WTC11 (cell line): ENCODE measurements at regions not wholly inside any gene's neighbourhood (a gene's known extent, or its start where the extent isn't known, plus 50 kb on each side); places are given as distances from the start of the nearest gene placed in this dataset.

Experiments used
- ATAC-seq: fragments of 200-7000 bp; cut with Tn5 transposase; 2 replicates; pipeline ENCODE4 v1.10.0; 2021; ENCODE audit warnings: mild to moderate bottlenecking, moderate library complexity
- CTCF ChIA-PET: fragments of 300-600 bp; sonication (Branson Sonifier 250); formaldehyde crosslinking; loops from one replicate; lab custom pipeline; 2021; ENCODE audit warnings: antibody characterized with exemption; lab: Charles Lee
- POLR2A ChIA-PET: fragments of 350-600 bp; sonication (Branson Sonifier 250); formaldehyde crosslinking; loops from one replicate; lab custom pipeline; 2021; ENCODE audit warnings: antibody characterized with exemption; lab: Charles Lee
- DNase-seq: peaks from one replicate; pipeline ENCODE4 v3.0.0; 2021; ENCODE audit warnings: low spot score
- H3K27ac Mint-ChIP-seq: 2 replicates; pipeline ENCODE4 v1.8.0; 2021; ENCODE audit warnings: mixed read lengths
- H3K27me3 Mint-ChIP-seq: 2 replicates; pipeline ENCODE4 v1.8.0; 2021; ENCODE audit warnings: low read depth, mild to moderate bottlenecking, moderate library complexity, mixed read lengths
- H3K36me3 Mint-ChIP-seq: 2 replicates; pipeline ENCODE4 v1.8.0; 2021; ENCODE audit warnings: mixed read lengths
- H3K4me1 Mint-ChIP-seq: 2 replicates; pipeline ENCODE4 v1.8.0; 2022; ENCODE audit warnings: mixed read lengths
- H3K4me3 Mint-ChIP-seq: 2 replicates; pipeline ENCODE4 v1.8.0; 2021; ENCODE audit warnings: mild to moderate bottlenecking, moderate library complexity, mixed read lengths
- H3K9me3 Mint-ChIP-seq: 2 replicates; pipeline ENCODE4 v1.8.0; 2021; ENCODE audit warnings: mixed read lengths
- ATF1 ChIP-seq: sonication (generic); formaldehyde crosslinking; IDR thresholded peaks from 2 replicates; pipeline ENCODE4 v1.8.1; 2023; ENCODE audit warnings: mild to moderate bottlenecking, moderate library complexity, missing genetic modification reagents
- ELF4 ChIP-seq: sonication (generic); formaldehyde crosslinking; IDR thresholded peaks from 2 replicates; pipeline ENCODE4 v1.8.1; 2022; ENCODE audit warnings: low read depth, mild to moderate bottlenecking, moderate library complexity, missing genetic modification reagents
- EMX1 ChIP-seq: fragments of 250-450 bp; sonication (Bioruptor Pico); IDR thresholded peaks from 2 replicates; pipeline ENCODE4 v1.8.0; 2021; ENCODE audit warnings: mild to moderate bottlenecking
- IRF2 ChIP-seq: sonication (generic); formaldehyde crosslinking; IDR thresholded peaks from 2 replicates; pipeline ENCODE4 v1.8.0; 2022; ENCODE audit warnings: low read depth, missing genetic modification reagents, borderline replicate concordance
- KAT7 ChIP-seq: sonication (generic); formaldehyde crosslinking; IDR thresholded peaks from 2 replicates; pipeline ENCODE4 v1.8.1; 2023; ENCODE audit warnings: missing genetic modification reagents, mild to moderate bottlenecking, borderline replicate concordance
- MXD4 ChIP-seq: fragments of 250-450 bp; sonication (Bioruptor Pico); IDR thresholded peaks from 2 replicates; pipeline ENCODE4 v1.8.0; 2021; ENCODE audit warnings: mild to moderate bottlenecking, moderate library complexity, borderline replicate concordance
- MYBL2 ChIP-seq: sonication (generic); formaldehyde crosslinking; IDR thresholded peaks from 2 replicates; pipeline ENCODE4 v1.8.1; 2023; ENCODE audit warnings: mild to moderate bottlenecking, moderate library complexity, missing genetic modification reagents
- PRRX2 ChIP-seq: fragments of 250-450 bp; sonication (Bioruptor Pico); IDR thresholded peaks from 2 replicates; pipeline ENCODE4 v1.8.0; 2021; ENCODE audit warnings: mild to moderate bottlenecking
- SMAD4 ChIP-seq: sonication (generic); formaldehyde crosslinking; IDR thresholded peaks from 2 replicates; pipeline ENCODE4 v1.8.0; 2022; ENCODE audit warnings: mild to moderate bottlenecking, missing genetic modification reagents
- SP1 ChIP-seq: sonication (generic); formaldehyde crosslinking; conservative IDR thresholded peaks from 2 replicates; pipeline ENCODE4 v1.8.1; 2022; ENCODE audit warnings: missing genetic modification reagents
- TCF7 ChIP-seq: sonication (generic); formaldehyde crosslinking; IDR thresholded peaks from 2 replicates; pipeline ENCODE4 v1.8.0; 2022; ENCODE audit warnings: mild to moderate bottlenecking, low read depth, missing genetic modification reagents, moderate library complexity
- TEAD1 ChIP-seq: sonication (generic); formaldehyde crosslinking; IDR thresholded peaks from 2 replicates; pipeline ENCODE4 v1.8.0; 2022; ENCODE audit warnings: mild to moderate bottlenecking, missing genetic modification reagents
- TEAD4 ChIP-seq: sonication (generic); formaldehyde crosslinking; IDR thresholded peaks from 2 replicates; pipeline ENCODE4 v1.8.0; 2022; ENCODE audit warnings: mild to moderate bottlenecking, missing genetic modification reagents
- ZNF317 ChIP-seq: sonication (generic); formaldehyde crosslinking; IDR thresholded peaks from 2 replicates; pipeline ENCODE4 v1.8.1; 2023; ENCODE audit warnings: low read depth, mild to moderate bottlenecking, moderate library complexity, missing genetic modification reagents, borderline replicate concordance
- ZNF423 ChIP-seq: fragments of 250-450 bp; sonication (Bioruptor Pico); IDR thresholded peaks from 2 replicates; pipeline ENCODE4 v2.1.2; 2022; ENCODE audit warnings: mild to moderate bottlenecking, moderate library complexity
- TF ChIP-seq, protein P1 (sequence below): fragments of 250-450 bp; sonication (Bioruptor Pico); IDR thresholded peaks from 2 replicates; pipeline ENCODE4 v1.9.0; 2021; ENCODE audit warnings: mild to moderate bottlenecking, borderline replicate concordance
- TF ChIP-seq, protein P2 (sequence below): sonication (generic); formaldehyde crosslinking; IDR thresholded peaks from 2 replicates; pipeline ENCODE4 v1.8.1; 2023; ENCODE audit warnings: mild to moderate bottlenecking, missing genetic modification reagents, moderate library complexity
- TF ChIP-seq, protein P3 (sequence below): sonication (generic); formaldehyde crosslinking; IDR thresholded peaks from 2 replicates; pipeline ENCODE4 v1.8.1; 2023; ENCODE audit warnings: mild to moderate bottlenecking, moderate library complexity, missing genetic modification reagents
- TF ChIP-seq, protein P4 (sequence below): sonication (generic); formaldehyde crosslinking; IDR thresholded peaks from 2 replicates; pipeline ENCODE4 v1.8.1; 2022; ENCODE audit warnings: mild to moderate bottlenecking, missing genetic modification reagents, moderate library complexity, borderline replicate concordance
- TF ChIP-seq, protein P5 (sequence below): sonication (generic); formaldehyde crosslinking; IDR thresholded peaks from 2 replicates; pipeline ENCODE4 v1.8.0; 2023; ENCODE audit warnings: missing genetic modification reagents, mild to moderate bottlenecking, borderline replicate concordance
- TF ChIP-seq, protein P6 (sequence below): fragments of 200-600 bp; IDR thresholded peaks from 2 replicates; pipeline ENCODE4 v1.8.0; 2022; ENCODE audit warnings: antibody characterized with exemption

DNA sequence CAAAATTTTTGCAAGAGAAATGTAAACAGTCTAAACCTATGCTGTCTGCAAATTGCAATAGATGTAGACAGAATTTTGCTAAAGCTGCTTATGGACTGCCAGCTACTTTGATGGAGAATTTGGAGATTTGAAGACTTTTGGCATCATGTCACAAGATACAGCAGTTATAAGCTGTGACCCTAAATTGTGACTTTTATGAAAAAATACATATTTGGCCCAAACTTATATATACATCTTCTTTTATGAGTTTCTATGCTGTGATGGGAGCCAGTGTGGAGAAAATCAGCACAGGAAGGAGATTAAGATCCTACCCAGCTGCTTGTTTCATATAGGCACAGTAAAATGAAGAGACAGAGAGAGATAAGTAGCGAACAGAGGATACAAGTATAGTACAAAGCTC, 1595.4 kb downstream of the PLA2G4A start (continued):
- TF ChIP-seq, protein P1, sequence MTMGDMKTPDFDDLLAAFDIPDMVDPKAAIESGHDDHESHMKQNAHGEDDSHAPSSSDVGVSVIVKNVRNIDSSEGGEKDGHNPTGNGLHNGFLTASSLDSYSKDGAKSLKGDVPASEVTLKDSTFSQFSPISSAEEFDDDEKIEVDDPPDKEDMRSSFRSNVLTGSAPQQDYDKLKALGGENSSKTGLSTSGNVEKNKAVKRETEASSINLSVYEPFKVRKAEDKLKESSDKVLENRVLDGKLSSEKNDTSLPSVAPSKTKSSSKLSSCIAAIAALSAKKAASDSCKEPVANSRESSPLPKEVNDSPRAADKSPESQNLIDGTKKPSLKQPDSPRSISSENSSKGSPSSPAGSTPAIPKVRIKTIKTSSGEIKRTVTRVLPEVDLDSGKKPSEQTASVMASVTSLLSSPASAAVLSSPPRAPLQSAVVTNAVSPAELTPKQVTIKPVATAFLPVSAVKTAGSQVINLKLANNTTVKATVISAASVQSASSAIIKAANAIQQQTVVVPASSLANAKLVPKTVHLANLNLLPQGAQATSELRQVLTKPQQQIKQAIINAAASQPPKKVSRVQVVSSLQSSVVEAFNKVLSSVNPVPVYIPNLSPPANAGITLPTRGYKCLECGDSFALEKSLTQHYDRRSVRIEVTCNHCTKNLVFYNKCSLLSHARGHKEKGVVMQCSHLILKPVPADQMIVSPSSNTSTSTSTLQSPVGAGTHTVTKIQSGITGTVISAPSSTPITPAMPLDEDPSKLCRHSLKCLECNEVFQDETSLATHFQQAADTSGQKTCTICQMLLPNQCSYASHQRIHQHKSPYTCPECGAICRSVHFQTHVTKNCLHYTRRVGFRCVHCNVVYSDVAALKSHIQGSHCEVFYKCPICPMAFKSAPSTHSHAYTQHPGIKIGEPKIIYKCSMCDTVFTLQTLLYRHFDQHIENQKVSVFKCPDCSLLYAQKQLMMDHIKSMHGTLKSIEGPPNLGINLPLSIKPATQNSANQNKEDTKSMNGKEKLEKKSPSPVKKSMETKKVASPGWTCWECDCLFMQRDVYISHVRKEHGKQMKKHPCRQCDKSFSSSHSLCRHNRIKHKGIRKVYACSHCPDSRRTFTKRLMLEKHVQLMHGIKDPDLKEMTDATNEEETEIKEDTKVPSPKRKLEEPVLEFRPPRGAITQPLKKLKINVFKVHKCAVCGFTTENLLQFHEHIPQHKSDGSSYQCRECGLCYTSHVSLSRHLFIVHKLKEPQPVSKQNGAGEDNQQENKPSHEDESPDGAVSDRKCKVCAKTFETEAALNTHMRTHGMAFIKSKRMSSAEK (CRISPR knock-in tag), result no peak
- TF ChIP-seq ZNF317 (CRISPR knock-in tag), result no peak
- TF ChIP-seq, protein P2, sequence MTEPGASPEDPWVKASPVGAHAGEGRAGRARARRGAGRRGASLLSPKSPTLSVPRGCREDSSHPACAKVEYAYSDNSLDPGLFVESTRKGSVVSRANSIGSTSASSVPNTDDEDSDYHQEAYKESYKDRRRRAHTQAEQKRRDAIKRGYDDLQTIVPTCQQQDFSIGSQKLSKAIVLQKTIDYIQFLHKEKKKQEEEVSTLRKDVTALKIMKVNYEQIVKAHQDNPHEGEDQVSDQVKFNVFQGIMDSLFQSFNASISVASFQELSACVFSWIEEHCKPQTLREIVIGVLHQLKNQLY (CRISPR knock-in tag), result no peak
- TF ChIP-seq KAT7 (CRISPR knock-in tag), result no peak
- no peak for TF ChIP-seq ATF1 (CRISPR knock-in tag)
- TF ChIP-seq, protein P3, sequence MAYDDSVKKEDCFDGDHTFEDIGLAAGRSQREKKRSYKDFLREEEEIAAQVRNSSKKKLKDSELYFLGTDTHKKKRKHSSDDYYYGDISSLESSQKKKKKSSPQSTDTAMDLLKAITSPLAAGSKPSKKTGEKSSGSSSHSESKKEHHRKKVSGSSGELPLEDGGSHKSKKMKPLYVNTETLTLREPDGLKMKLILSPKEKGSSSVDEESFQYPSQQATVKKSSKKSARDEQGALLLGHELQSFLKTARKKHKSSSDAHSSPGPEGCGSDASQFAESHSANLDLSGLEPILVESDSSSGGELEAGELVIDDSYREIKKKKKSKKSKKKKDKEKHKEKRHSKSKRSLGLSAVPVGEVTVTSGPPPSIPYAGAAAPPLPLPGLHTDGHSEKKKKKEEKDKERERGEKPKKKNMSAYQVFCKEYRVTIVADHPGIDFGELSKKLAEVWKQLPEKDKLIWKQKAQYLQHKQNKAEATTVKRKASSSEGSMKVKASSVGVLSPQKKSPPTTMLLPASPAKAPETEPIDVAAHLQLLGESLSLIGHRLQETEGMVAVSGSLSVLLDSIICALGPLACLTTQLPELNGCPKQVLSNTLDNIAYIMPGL (CRISPR knock-in tag), result no peak

DNA sequence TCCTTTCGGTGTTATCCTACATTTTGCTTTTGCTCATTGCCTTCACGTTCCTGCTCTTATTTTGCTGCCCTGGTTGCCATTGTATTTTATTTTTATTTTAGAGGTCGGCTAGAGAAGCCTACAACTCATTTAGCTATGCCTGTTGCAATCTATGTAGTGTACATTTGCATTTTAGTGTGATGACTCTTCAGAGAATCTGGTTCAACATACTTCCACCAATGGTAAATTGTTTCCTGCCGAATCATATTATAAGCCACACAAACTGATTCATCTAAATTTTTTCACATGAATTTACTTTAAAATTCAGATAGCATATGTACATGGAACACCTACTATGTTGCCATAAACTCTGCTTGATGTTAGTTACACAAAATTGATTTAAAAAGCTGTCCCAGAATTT, 1596.9 kb downstream of the PLA2G4A start:
- ChIA-PET CTCF (no interaction called here), POLR2A (no interaction called here)
- no peaks in the 10 kb centered on the region for H3K4me1 Mint-ChIP-seq
- DNase-seq (no peak), ATAC-seq (no peak)
- no peak overlapping the region for H3K4me3 Mint-ChIP-seq
- TF ChIP-seq ZNF423 (no peak), KAT7 (CRISPR knock-in tag) (no peak), ELF4 (CRISPR knock-in tag) (no peak), EMX1 (CRISPR knock-in tag) (no peak), TEAD4 (CRISPR knock-in tag) (no peak), TCF7 (CRISPR knock-in tag) (no peak), TEAD1 (CRISPR knock-in tag) (no peak)
- TF ChIP-seq, protein P4, sequence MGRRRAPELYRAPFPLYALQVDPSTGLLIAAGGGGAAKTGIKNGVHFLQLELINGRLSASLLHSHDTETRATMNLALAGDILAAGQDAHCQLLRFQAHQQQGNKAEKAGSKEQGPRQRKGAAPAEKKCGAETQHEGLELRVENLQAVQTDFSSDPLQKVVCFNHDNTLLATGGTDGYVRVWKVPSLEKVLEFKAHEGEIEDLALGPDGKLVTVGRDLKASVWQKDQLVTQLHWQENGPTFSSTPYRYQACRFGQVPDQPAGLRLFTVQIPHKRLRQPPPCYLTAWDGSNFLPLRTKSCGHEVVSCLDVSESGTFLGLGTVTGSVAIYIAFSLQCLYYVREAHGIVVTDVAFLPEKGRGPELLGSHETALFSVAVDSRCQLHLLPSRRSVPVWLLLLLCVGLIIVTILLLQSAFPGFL (CRISPR knock-in tag), result no peak
- no peaks in the 10 kb centered on the region for H3K36me3 Mint-ChIP-seq
- no peaks in the 10 kb centered on the region for H3K27me3 Mint-ChIP-seq
- H3K27ac Mint-ChIP-seq, result no peak overlapping the region
- H3K9me3 Mint-ChIP-seq, result no peaks in the 10 kb centered on the region

DNA sequence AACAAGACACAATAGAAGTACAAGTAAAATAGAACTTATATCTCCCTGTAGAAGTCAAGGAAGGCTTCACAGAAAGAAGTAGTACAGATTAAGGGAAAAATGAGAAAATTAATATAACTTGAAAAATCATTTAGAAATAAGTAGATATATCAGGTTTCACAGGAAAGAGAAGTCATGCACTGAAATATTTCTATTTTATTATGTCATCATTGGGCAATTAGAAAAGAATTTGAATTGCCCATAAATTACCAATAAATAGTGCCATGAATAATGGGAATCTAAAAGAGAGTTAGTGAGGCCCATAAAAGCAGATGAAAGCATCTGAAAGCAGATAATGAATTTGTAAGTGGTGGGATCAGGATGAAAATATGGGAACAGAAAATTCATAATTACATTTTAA, 1597.8 kb downstream of the PLA2G4A start:
- Mint-ChIP-seq H3K27ac (no peak overlapping the region), H3K36me3 (no peaks in the 10 kb centered on the region), H3K4me1 (no peaks in the 10 kb centered on the region), H3K27me3 (no peaks in the 10 kb centered on the region), H3K9me3 (no peaks in the 10 kb centered on the region), H3K4me3 (no peak overlapping the region)
- ChIA-PET POLR2A (no interaction called here), CTCF (no interaction called here)
- ATAC-seq (no peak), DNase-seq (no peak)
- no peak for TF ChIP-seq IRF2 (CRISPR knock-in tag)
- no peak for TF ChIP-seq SMAD4 (CRISPR knock-in tag)
- TF ChIP-seq, protein P5, sequence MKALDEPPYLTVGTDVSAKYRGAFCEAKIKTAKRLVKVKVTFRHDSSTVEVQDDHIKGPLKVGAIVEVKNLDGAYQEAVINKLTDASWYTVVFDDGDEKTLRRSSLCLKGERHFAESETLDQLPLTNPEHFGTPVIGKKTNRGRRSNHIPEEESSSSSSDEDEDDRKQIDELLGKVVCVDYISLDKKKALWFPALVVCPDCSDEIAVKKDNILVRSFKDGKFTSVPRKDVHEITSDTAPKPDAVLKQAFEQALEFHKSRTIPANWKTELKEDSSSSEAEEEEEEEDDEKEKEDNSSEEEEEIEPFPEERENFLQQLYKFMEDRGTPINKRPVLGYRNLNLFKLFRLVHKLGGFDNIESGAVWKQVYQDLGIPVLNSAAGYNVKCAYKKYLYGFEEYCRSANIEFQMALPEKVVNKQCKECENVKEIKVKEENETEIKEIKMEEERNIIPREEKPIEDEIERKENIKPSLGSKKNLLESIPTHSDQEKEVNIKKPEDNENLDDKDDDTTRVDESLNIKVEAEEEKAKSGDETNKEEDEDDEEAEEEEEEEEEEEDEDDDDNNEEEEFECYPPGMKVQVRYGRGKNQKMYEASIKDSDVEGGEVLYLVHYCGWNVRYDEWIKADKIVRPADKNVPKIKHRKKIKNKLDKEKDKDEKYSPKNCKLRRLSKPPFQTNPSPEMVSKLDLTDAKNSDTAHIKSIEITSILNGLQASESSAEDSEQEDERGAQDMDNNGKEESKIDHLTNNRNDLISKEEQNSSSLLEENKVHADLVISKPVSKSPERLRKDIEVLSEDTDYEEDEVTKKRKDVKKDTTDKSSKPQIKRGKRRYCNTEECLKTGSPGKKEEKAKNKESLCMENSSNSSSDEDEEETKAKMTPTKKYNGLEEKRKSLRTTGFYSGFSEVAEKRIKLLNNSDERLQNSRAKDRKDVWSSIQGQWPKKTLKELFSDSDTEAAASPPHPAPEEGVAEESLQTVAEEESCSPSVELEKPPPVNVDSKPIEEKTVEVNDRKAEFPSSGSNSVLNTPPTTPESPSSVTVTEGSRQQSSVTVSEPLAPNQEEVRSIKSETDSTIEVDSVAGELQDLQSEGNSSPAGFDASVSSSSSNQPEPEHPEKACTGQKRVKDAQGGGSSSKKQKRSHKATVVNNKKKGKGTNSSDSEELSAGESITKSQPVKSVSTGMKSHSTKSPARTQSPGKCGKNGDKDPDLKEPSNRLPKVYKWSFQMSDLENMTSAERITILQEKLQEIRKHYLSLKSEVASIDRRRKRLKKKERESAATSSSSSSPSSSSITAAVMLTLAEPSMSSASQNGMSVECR (CRISPR knock-in tag), result no peak
- no peak for TF ChIP-seq PRRX2
- no peak for TF ChIP-seq MYBL2 (CRISPR knock-in tag)
- no peak for TF ChIP-seq SP1
- TF ChIP-seq, protein P6, sequence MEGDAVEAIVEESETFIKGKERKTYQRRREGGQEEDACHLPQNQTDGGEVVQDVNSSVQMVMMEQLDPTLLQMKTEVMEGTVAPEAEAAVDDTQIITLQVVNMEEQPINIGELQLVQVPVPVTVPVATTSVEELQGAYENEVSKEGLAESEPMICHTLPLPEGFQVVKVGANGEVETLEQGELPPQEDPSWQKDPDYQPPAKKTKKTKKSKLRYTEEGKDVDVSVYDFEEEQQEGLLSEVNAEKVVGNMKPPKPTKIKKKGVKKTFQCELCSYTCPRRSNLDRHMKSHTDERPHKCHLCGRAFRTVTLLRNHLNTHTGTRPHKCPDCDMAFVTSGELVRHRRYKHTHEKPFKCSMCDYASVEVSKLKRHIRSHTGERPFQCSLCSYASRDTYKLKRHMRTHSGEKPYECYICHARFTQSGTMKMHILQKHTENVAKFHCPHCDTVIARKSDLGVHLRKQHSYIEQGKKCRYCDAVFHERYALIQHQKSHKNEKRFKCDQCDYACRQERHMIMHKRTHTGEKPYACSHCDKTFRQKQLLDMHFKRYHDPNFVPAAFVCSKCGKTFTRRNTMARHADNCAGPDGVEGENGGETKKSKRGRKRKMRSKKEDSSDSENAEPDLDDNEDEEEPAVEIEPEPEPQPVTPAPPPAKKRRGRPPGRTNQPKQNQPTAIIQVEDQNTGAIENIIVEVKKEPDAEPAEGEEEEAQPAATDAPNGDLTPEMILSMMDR, result no peak
- no peak for TF ChIP-seq MXD4 (CRISPR knock-in tag)
